HS-27A (cell line): ENCODE measurements at regions not wholly inside any gene's neighbourhood (a gene's known extent, or its start where the extent isn't known, plus 50 kb on each side); places are given as distances from the start of the nearest gene placed in this dataset.
"Not testable (repeated sequence)": the region's sequence is repeated elsewhere in the genome, so short reads cannot be mapped to it uniquely, and the experiment has no call there.

ENCODE experiments used
- DNase-seq: peaks from one replicate; pipeline ENCODE4 v3.0.0-alpha.2; 2012; ENCODE audit warnings: low read depth, missing footprints

DNA sequence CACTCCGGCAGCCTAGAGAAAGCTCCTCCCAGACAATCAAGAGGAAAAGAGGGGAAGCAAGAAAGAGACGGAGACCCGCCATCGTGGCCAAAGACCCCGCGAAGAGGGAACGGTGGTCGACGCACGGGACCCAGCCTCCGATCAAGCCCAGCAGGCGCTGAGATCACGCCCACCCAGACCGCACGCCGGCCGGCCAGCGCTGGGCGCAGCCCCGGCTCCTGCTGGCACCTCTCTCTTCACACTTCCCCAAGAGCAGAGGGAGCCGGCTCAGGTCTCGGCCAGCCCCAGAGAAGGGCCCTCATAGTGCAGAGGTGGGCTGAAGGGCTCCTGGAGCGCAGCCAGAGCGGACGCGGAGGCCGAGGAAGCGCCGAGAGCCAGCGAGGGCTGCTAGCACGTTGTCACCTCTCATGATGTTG, 918.4 kb upstream of the ADAMTS5 start:
- no peak for DNase-seq

DNA sequence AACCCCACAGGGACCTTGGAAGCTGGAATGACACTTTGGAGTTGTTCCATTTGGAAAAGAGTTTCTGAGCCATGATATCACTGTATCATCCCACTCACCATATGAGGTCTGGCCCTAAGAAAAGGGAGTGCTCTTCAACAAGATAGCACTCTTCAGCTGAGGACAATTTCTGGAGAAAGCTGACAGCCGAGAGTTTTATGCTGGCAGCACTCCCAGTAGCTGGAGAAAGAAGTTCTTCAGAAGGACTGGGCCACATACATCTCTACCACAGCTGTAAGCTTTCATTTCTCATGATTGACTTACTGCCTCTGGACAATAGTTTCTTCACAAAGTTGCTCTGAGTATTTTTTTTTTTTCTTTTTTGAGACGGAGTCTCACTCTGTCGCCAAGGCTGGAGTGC, 914.4 kb upstream of the ADAMTS5 start:
- not testable (repeated sequence) for DNase-seq

DNA sequence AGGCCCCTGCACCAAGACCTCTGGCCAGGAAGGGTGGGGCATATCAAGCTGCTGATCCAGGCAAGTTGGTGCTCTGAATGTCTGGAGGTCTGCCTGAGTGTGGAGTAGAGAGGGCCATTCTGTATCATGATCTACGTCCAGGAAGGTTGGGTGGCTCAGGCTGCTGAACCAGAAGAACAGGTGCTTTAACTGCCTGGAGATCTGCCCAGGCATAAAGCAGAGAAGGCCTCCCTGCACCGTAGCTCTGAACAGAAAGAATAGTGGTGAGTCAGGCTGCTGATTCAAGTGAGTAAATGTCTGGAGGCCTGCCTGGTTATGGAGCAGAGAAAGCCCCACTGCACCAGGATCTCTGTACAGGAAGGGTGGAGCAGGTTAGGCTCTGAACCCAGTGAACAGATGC, 905.5 kb upstream of the ADAMTS5 start:
- DNase-seq, result not testable (repeated sequence)

DNA sequence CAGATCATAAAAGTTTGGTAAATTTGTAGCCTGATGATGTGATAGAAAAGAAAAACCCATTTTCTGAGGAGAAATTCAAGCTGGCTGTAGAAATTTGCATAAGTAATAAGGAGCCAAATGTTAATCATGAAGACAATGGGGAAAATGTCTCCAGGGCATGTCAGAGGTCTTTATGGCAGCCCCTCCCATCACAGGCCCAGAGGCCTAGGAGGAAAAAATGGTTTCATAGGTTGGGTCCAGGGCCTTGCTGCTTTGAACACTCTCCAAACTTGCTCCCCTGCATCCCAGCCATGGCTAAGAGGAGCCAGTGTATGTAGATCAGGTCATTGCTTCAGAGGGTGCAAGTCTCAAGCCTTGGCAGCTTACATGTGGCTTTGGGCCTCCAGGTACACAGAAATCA, 903.9 kb upstream of the ADAMTS5 start:
- DNase-seq, result not testable (repeated sequence)

DNA sequence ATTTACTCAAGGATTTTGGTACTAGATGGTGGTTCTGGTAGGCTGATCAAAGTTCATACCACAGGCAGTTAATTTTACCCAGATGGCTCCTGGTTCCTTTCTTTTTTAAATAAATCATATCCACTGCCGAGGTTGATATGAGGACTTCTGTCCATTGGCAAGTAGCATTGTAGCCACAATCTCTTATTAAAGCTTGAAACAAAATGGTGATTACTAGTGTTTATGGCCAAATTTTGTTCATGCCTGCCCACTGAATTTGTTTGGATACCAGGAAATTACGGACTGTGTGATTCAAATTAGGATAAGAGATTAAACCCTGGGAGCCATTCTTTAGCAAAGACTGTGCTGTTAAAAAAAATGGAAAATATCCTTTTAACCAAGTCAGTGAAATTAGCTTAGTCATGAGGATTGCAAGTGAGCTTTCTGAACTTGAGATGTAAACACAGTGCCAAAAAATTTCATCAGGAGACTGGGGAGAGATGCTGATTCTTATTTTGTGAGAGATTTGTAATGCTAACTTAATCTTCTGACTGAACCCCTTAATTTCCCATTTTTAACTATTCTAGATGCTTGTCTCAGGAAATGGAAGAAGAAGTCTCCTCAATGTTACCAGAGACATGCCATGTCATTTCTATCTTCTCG, 893.5 kb upstream of the ADAMTS5 start:
- DNase-seq, result not testable (repeated sequence)

DNA sequence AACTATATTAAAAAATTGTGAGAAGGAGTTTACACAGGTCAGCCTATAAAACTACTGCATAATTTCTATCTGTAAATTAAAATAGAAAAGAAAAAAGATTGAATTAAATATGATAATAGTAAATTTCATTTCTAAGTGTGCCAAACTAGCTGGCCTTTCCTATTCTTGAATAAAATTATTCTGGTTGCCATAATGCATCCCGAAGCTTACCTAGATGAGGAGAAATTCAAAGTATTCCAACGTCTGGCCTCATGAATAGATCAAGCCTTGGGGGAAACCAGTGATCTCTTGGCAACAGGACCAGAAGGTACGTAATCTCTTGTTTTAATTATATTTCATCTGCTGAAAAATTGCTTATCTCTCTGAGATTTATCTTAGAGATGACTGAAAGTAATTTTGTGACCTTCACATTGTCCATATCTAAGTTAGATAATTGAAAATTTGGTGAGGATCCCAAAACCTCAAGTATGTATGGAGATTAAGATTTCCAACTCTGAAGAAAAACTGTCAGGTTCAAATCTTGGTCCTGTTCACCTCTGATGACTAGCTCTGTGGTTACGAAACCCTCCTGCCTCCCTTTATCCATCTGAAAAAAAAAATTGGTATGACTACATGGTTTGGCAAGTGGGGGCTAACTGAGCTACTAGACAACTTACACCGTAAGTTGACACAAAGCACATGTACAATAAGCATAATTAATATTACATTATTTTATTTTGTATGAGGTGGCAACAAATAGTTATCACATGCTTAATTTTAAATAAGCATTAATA, 891.4 kb upstream of the ADAMTS5 start:
- DNase-seq, result not testable (repeated sequence)

DNA sequence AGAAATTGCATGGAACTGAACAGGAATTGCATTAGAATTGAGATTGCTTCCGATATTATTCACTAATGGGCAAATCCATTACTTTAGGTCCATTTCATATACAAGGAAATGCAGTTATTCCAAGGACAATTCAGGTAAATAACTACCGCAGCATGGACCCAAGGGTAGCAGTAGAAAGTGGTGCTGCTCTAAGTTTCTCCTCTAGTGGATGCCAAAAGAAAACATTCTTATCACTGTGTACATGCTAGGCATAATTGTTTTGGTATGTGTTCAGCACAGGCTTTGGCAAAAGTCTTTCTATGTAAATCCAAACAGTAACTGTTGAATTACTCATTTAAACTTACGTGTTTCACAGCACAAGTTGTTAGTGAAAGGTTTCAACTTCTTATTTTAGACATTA, 890.1 kb upstream of the ADAMTS5 start:
- DNase-seq, result not testable (repeated sequence)

DNA sequence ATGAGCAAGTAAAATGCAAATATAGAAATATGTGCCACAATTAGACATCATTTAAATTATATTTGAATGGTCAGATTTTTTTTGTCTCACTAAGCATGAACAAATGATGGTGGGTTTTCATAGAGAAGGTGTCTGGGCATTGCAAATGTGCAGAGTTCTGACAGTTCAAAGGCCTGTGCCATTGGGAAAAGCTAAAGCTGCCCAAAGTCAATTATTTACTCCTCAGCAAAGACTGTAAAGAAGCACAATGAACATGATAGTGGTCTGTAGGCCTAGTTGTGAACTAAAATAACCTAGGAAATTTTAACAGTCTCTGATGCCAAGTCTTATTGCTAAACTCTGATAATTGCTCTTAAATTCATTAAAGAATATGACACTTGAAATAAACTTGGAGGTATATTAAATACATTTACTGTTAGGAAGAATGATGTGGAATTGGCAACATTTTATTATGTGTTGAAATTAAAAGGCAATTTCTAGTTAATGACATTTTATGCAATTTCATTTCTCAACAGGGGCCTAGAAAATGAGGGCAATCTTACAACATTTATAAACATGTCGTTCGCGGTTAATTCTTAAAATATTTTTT, 874.3 kb upstream of the ADAMTS5 start:
- no peak for DNase-seq

DNA sequence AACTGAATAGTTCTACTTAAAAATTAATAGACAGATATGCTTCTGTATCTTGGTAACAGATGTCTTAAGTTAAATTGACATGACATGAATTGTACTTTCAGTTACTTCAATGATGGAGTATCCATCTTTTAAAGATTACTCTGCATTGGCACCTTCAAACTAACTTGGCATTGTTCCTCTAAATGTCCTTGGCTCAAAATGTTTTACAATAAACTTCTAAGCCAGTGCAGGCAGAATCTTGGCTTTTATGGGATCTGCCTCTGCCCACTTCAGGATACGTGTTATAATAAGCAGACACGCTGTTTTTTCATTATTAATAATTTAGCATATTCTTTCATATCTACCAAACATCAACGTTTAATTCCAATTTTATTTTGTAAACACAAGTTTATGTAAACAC, 873.4 kb upstream of the ADAMTS5 start:
- DNase-seq, result no peak

DNA sequence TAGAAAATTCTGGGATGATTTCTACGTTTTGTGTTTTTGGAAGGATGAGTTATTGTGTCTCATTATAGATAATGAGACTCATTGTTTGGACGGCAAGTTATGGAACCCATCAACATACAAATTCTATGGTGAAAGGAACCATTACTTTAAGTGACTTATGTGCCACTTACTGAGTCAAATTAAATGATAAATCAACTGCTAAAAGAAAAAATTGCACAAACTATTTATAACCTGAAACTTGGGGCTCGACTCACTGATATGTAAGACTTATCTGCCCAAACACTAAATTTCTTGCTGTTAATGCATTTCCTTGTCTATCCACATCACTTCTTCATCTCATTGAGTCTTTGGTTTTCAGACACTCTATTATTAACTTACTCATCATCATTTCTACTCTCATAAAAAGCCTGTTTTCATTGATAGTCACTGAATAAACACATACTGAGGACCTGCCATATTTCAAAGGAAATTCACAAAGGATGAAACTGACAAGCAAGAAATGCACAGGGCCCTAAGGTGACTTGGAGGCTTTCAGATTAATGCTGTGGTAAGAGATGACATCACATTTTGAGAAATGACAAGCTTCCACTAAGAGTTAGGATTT, 872.7 kb upstream of the ADAMTS5 start:
- DNase-seq, result no peak

DNA sequence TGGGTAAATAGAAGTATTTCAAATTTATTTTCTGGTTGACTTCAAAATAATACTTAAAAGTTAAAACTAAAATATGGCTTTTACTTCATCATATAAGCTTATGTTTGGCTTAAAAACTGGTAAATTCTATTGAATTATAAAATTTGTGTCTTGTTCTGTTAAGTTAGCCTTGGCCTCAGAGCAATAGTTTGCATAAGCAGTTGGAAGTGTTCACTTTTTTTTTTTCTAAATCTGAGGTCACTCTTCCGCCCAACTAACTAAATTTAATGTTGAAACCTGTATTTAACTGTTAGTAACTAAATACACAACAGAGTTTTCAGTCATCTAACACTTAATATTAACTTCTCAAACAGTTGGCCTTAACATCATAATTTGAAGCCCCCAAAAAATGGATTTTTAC, 871.7 kb upstream of the ADAMTS5 start:
- DNase-seq, result no peak

DNA sequence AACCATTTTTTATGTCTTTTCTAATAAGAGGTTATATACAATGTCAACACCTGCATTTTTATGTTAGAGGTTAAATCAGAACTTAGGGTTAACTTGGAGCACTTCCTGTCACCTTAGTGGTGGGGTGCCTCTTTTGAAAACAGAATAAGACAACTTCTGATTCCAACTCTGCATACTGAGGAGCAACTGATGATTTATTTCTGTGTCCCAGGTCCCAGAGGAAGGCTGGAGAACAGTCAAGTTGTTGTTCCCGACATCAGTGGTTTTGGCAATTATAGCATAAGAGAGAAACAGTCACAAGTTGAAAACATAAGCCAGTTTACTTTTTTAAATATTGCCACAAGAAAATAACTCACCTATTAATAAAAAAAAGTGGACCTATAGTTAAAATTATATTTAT, 871.0 kb upstream of the ADAMTS5 start:
- no peak for DNase-seq

DNA sequence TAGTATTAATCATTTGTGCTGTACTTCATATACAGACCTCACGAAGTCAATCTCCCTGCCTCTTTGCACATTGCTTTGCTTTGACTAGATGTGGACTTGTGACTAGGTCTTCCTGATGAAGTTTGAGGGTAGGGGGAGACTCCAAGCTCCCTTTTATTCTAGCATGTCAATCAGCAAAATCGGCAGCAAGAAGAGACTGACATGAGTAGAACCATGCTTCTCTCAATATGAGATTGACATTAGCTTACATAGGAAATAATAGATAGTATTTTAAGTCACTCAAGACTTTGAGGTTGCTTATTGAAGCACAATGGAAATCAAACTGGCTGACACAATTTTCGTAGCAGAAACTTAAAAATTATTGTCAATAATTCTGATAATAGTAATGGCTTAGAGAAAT, 866.4 kb upstream of the ADAMTS5 start:
- no peak for DNase-seq

DNA sequence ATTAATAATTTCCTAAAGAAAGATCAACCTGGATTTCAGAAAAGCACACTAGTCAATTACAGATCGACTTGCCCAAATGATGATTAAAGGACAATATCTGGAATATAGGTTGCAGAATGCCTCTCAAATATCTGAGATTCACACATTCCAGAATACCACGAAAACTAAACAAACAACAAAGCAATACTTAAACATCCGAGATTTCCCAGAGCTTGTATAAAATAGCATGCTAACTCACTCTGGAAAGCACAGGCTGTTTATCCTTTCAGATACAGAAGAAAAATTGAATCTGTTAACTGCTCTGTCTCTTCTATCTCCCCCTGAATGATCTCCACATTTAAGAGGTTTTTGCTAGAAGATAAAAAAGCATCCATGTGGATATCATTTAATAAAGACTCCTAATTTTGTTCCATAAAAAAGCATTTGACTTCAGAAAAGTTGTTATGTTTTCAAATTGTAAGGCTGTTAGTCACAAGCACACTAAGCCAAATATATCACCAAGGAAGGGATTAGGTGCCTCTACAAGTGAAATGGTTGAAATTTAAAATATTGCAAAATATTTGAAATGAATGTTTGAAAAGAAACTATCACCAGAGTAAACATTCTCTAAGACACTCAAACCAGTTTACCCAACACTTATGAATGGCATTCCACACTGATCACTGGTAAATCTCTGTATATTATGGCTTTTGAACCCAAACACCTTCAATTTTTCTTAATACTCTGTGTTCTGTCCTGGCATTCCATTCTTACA, 865.1 kb upstream of the ADAMTS5 start:
- peak; percentile 45 for DNase-seq

DNA sequence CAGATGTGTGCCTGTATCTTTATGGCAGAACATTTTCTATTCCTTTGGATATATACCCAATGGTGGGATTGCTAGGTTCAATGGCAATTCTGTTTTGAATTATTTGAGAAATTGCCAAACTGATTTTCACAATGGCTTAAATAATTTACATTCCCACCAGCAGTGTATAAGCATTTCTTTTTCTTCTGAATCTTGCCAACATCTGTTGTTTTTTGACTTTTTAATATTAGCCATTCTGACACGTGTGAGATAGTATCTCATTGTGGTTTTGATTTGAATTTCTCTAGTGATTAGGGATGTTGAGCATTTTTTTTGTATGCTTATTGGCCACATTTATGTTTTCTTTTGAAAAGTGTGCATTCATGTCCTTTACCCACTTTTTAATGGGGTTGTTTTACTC, 864.3 kb upstream of the ADAMTS5 start:
- DNase-seq, result no peak

DNA sequence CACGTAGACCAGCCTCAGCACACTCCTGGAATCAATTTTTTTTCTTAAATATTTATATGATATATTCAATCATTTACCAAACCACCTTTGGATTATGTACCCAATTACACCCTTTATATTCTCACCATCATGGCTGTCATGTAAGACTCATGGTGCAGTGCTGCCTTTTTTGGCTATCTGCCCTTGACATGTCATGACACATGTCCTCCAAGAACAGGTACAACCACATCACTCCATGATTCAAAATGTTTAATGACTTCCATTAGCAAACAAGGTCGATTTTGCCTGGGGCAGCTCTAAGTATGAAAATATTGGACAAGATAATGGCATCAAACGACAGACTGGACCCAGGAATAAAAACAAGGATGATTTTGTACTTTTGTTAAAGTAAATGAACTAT, 861.1 kb upstream of the ADAMTS5 start:
- DNase-seq, result no peak

DNA sequence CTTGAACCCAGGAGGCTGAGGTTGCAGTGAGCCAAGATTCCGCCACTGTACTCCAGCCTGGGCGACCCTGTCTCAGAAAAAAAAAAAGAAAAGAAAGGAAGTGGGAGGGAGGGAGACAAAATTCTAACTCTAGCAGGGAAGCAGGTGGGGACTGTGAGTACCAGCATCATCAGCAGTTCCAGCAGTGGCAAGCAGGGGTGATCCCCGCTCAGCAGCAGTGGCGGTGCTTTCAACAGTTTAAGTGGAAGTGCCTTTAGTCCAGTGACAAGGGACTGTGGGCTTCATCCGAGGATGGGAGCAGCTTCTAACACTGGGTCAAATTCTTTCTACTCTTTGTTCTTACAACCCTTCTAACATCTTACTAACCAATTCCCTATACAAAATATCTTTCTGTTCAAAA, 858.1 kb upstream of the ADAMTS5 start:
- no peak for DNase-seq

DNA sequence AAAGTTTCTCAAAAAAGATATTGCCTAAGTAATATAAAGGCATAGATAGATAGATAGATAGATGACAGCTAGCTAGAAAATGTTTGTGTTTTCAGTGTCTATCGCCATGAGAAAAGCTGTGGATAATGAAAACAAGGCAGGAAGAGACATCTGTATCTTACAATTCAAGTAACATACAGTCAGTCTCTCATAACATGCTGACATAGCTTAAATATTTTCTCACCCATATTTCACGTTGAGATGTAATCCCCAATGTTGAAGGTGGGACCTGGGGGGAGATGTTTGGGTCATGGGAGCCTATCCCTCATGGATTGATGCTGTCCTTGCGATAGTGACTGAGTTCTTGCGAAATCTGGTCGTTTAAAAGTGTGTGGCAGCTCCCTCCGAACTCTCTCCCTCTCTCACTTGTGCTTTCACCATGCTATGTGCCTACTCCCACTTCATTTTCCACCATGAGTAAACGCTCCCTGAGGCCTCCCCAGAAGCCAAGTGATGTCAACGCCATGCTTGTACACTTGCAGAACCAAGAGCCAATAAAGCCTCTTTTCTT, 856.8 kb upstream of the ADAMTS5 start:
- no peak for DNase-seq

DNA sequence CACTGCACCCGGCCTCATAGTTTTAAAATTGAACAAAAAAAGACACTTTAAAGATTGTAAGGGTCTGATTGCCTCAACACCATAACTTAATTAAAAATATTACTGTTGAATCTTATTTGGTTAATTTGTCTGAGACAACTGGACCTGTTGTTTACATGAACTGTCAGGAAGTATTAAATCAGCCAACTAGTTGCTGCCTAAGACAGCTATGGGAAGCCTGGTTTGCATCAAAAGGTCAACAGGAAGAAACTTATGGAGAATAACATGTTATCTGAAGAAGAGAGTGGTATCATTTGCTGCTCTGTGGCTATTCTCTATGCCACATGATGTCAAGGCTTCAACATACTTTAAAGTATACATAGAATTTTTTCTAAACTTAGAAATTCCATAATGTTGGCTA, 853.5 kb upstream of the ADAMTS5 start:
- no peak for DNase-seq

DNA sequence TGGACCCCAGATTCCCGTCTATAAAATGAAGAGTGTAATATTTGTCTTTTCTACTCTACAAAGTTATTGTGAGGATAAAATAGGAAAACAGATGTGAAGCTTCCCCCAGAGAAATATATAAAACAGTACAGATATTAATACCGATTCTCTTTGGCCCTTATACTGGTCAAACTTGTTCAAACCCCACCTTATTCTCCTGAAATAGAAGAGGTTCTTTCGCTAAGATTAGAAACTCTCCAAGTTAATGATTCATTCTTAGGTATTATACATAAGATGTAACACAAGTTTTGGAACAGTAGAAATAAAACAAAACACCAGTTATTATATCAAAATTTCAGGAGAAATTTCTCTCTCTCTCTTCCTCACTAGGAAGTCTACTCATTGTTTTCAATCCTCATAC, 852.4 kb upstream of the ADAMTS5 start:
- no peak for DNase-seq

DNA sequence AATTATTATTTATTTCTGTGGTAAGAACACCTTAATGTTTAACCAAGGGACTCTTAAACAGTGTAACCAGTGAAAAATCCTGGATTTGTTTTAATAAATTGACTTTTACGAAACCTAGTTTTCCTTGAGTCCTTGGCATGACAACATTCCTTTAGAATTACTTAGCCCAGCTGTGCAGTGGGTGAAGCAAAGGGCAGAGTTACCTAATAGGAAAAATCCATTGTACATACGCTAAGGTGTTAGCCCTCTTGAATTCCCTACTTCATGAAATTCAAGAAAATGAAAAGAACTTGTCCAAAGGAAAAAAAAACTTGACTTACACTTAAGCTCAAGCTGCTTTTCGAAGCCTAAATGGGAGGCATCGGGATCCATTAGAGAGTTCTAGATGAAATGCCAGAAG, 852.0 kb upstream of the ADAMTS5 start:
- DNase-seq, result no peak
